Transverse colon (tissue), 4 donors: ENCODE measurements at regions not wholly inside any gene's neighbourhood (a gene's known extent, or its start where the extent isn't known, plus 50 kb on each side); places are given as distances from the start of the nearest gene placed in this dataset.

ENCODE experiments used
- DNase-seq: peaks from one replicate; pipeline ENCODE4 v3.0.0-alpha.2; 2019
- H3K27ac ChIP-seq, 4 donors: fragments of 200-600 bp; sonication (generic); 2 replicates each; pipeline ENCODE4 v1.5.1; 2016 to 2018; ENCODE audit warnings: inconsistent platforms in 4 of 4
- H3K27me3 ChIP-seq: fragments of 200-600 bp; sonication (generic); 2 replicates; pipeline ENCODE4 v1.5.1; 2017; ENCODE audit warnings: inconsistent platforms
- H3K36me3 ChIP-seq, 4 donors: fragments of 200-600 bp; sonication (generic); 2 replicates each; pipeline ENCODE4 v1.5.1; 2017 to 2019; ENCODE audit warnings: inconsistent platforms in 4 of 4
- H3K4me1 ChIP-seq, 4 donors: fragments of 200-600 bp; sonication (generic); 2 replicates each; pipeline ENCODE4 v1.5.1; 2017 to 2020; ENCODE audit warnings: inconsistent platforms in 4 of 4
- H3K4me3 ChIP-seq, 4 donors: fragments of 200-600 bp; sonication (generic); 1 replicate in 1 of 4; 2 replicates in 3 of 4; pipeline versions ENCODE4 v1.5.1 to v1.6.1; 2017 to 2019; ENCODE audit warnings: inconsistent platforms in 4 of 4
- H3K9me3 ChIP-seq, 2 donors: fragments of 200-600 bp; sonication (generic); 2 replicates each; pipeline ENCODE4 v1.5.1; 2017 to 2019; ENCODE audit warnings: inconsistent platforms in 2 of 2
- EP300 ChIP-seq: sonication (generic); formaldehyde crosslinking; IDR thresholded peaks from one replicate; pipeline ENCODE4 v1.6.1; 2017; ENCODE audit warnings: antibody characterized with exemption, low read depth
- POLR2A ChIP-seq: fragments of 450-650 bp; IDR thresholded peaks from one replicate; pipeline ENCODE4 v1.6.1; 2016; ENCODE audit warnings: antibody characterized with exemption, mild to moderate bottlenecking, moderate library complexity
- POLR2AphosphoS5 ChIP-seq, 3 donors: sonication (generic); formaldehyde crosslinking; IDR thresholded peaks; one replicate each; pipeline ENCODE4 v1.6.1; 2016; ENCODE audit warnings: antibody characterized with exemption in 3 of 3
- WGBS, 2 donors: methylation state at CpG; one replicate each; pipeline ENCODE4 v1.1.5; 2018; ENCODE audit warnings: low coverage in 1 of 2; 5-methylcytosine and 5-hydroxymethylcytosine counted together
- in situ Hi-C, 4 donors: fragments of 200-750 bp; cut with MboI; loops; one replicate each; pipeline versions ENCODE4 v1.15.0 to v1.15.1; 2017; ENCODE audit warnings: low sequenced_read_pairs in 3 of 4, low pct_ligation_motif_present in 1 of 4, low pct_unique_long_range_greater_than_20kb in 1 of 4
- intact Hi-C: fragments of 100-400 bp; cut with DNase I; formaldehyde crosslinking; loops from one replicate; pipeline ENCODE4 v1.15.1; 2023; ENCODE audit warnings: low total_unique reads
- TF ChIP-seq, protein P1 (sequence below), 5 experiments: fragments of 200-600 bp in 3 of 5; fragments of 450-650 bp in 2 of 5; sonication (generic) in 3 of 5; IDR thresholded peaks; 1 replicate in 2 of 5; 2 replicates in 3 of 5; pipeline ENCODE4 v1.5.1; 2016 to 2017; ENCODE audit warnings: antibody characterized with exemption in 5 of 5, inconsistent platforms in 3 of 5, mild to moderate bottlenecking in 2 of 5, moderate library complexity in 1 of 5

DNA sequence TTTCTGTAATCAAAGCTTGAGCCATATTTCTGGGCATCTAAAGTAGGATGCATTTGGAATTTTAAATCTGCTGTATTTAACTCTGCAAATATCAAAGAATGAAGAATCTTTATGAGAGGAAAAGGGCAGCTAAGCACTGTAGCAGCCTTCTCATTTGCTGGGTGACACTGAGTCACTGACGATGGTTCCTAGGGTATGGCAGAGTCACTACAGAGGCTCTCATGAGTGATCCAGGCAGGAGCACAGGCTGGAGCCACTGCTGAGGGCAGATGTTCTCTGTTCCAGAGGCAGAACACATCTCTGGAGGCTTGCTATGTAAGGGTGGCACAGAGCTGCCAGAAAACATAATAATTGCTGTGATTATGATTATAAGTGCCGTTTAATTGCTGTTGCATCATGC lies 340.7 kb upstream of the HTR2A start:
- Histone ChIP-seq H3K4me1 (no peaks in the 10 kb centered on the region), H3K27me3 (no peaks in the 10 kb centered on the region), H3K9me3 (no peaks in the 10 kb centered on the region), H3K4me3 (no peak overlapping the region), H3K36me3 (no peaks in the 10 kb centered on the region), H3K27ac (no peak overlapping the region)
- in situ Hi-C loops (no loop called here), intact Hi-C loops (no loop called here)
- WGBS, 2 donors: 77 to 91% methylated on average over 1 to 2 of the region's 2 CpGs
- DNase-seq: no peak
- no peak for TF ChIP-seq EP300
- TF ChIP-seq, protein P1, sequence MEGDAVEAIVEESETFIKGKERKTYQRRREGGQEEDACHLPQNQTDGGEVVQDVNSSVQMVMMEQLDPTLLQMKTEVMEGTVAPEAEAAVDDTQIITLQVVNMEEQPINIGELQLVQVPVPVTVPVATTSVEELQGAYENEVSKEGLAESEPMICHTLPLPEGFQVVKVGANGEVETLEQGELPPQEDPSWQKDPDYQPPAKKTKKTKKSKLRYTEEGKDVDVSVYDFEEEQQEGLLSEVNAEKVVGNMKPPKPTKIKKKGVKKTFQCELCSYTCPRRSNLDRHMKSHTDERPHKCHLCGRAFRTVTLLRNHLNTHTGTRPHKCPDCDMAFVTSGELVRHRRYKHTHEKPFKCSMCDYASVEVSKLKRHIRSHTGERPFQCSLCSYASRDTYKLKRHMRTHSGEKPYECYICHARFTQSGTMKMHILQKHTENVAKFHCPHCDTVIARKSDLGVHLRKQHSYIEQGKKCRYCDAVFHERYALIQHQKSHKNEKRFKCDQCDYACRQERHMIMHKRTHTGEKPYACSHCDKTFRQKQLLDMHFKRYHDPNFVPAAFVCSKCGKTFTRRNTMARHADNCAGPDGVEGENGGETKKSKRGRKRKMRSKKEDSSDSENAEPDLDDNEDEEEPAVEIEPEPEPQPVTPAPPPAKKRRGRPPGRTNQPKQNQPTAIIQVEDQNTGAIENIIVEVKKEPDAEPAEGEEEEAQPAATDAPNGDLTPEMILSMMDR (IDR thresholded peaks at IDR 0.05): no peak
- no peak for TF ChIP-seq POLR2A
- no peak for TF ChIP-seq POLR2AphosphoS5 (IDR thresholded peaks at IDR 0.05)

DNA sequence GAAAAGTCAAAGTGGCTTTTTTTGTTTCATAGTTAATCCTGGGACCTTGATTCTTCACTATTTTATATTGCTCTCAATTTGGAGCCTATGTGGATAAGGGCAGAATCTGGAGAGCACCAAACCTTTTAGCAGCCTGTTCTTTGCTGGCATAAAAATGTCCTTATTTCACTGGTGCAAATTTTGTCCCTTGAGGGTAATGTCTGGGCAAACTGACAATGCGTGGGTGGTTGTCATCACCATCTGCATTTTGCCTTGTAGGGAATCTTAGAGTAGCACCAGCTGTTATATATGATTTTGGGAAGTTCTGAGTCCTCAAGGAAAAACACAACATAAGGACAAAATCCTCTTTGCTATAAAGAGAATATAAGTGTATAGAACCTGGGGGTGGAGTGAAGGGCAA lies 336.9 kb upstream of the HTR2A start:
- Histone ChIP-seq H3K4me3 (no peak overlapping the region), H3K4me1 (no peaks in the 10 kb centered on the region), H3K27me3 (no peaks in the 10 kb centered on the region), H3K9me3 (peaks cover 6 to 10% of the 10 kb centered on the region in 2 donors), H3K27ac (no peak overlapping the region), H3K36me3 (no peaks in the 10 kb centered on the region)
- in situ Hi-C loops: no loop called here
- intact Hi-C loops: no loop called here
- WGBS, 2 donors: 75 to 83% methylated on average over 1 of the region's 1 CpG
- no peak for DNase-seq
- TF ChIP-seq POLR2A: no peak
- TF ChIP-seq POLR2AphosphoS5 (IDR thresholded peaks at IDR 0.05): no peak
- TF ChIP-seq, protein P1 (IDR thresholded peaks at IDR 0.05): no peak
- no peak for TF ChIP-seq EP300

DNA sequence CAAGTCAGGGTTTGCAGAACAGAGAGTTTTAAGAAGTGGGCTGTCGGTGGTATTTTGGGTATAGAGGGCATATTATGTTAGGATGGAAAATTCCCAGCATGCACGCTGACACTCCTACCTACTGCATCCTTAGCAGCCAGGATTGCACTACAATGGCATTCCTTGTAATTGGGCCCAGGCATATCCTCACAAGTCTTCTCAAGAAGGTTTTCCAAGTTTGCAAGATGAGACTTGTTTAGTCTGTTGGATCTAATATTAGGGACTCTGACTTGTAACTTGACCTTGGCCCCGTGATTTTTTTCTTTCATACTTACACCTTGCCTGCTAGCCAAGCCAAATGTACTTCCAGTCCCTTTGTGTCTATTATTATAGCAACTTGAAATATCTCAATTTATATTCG lies 335.7 kb upstream of the HTR2A start:
- DNase-seq: no peak
- no peak overlapping the region for H3K27ac ChIP-seq
- no peaks in the 10 kb centered on the region for H3K36me3 ChIP-seq
- in situ Hi-C loops (no loop called here), intact Hi-C loops (no loop called here)
- H3K4me3 ChIP-seq: no peak overlapping the region
- H3K9me3 ChIP-seq: peaks cover 6 to 10% of the 10 kb centered on the region in 2 donors
- H3K27me3 ChIP-seq: no peaks in the 10 kb centered on the region
- 64 to 80% methylated on average over 3 to 4 of the region's 4 CpGs for WGBS, 2 donors
- TF ChIP-seq, protein P1 (IDR thresholded peaks at IDR 0.05): no peak
- TF ChIP-seq POLR2AphosphoS5 (IDR thresholded peaks at IDR 0.05) (no peak), EP300 (no peak), POLR2A (no peak)
- H3K4me1 ChIP-seq: no peaks in the 10 kb centered on the region

DNA sequence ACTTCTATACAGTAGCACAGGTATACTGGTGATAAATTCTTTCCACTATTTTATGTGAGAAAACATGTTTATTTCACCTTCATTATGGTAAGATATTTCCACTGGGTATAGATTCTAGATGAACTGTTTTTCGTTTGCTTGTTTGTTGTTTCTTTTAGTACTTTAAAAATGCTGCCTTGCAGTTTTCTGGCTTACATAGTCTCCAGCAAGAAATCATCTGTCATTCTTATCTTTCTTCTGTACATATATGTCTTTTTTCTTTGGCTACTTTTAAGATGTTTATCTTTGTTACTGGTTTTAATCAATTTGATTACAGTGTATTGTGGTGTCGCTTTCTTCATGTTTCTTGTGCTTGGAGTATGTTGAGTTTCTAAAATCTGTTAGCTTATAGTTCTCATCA lies 333.3 kb upstream of the HTR2A start:
- WGBS, 2 donors: 73 to 76% methylated on average over 2 of the region's 2 CpGs
- TF ChIP-seq, protein P1 (IDR thresholded peaks at IDR 0.05): no peak
- TF ChIP-seq EP300 (no peak), POLR2AphosphoS5 (IDR thresholded peaks at IDR 0.05) (no peak), POLR2A (no peak)
- in situ Hi-C loops: no loop called here

More for the DNA sequence above, 333.3 kb upstream of the HTR2A start:
- Histone ChIP-seq H3K36me3 (no peaks in the 10 kb centered on the region), H3K4me3 (no peak overlapping the region), H3K27ac (no peak overlapping the region), H3K9me3 (peaks cover 6 to 10% of the 10 kb centered on the region in 2 donors), H3K27me3 (no peaks in the 10 kb centered on the region), H3K4me1 (no peaks in the 10 kb centered on the region)
- intact Hi-C loops: no loop called here
- no peak for DNase-seq
